ENCODE measurements at regions not wholly inside any gene's neighbourhood (a gene's known extent, or its start where the extent isn't known, plus 50 kb on each side); places are given as distances from the start of the nearest gene placed in this dataset.

GRCh38 chr4:24666816-24667477 is 82.6 kb upstream of the DHX15 start:
- DNase-seq (ENCODE audit: low spot score in 2 of 2): no peak
- TF ChIP-seq POLR2AphosphoS5 (IDR thresholded peaks at IDR 0.05) (no peak), POLR2A (IDR thresholded peaks at IDR 0.05) (no peak), CTCF (IDR thresholded peaks at IDR 0.05) (no peak)
- peaks cover 0 to 8% of the 10 kb centered on the region in 2 donors for H3K4me1 ChIP-seq
- intact Hi-C loops (cut with DNase I; ENCODE audit: low total_unique reads): no loop called here
- H3K27me3 ChIP-seq: no peaks in the 10 kb centered on the region
- no peaks in the 10 kb centered on the region for H3K36me3 ChIP-seq
- no peak overlapping the region for H3K4me3 ChIP-seq
- H3K27ac ChIP-seq: no peak overlapping the region
- H3K9me3 ChIP-seq: no peaks in the 10 kb centered on the region

GRCh38 chr4:24668956-24669355 is 84.6 kb upstream of the DHX15 start:
- H3K4me1 ChIP-seq: peaks cover 0 to 8% of the 10 kb centered on the region in 2 donors
- H3K4me3 ChIP-seq: no peak overlapping the region
- H3K27me3 ChIP-seq: no peaks in the 10 kb centered on the region
- H3K27ac ChIP-seq: no peak overlapping the region
- no peaks in the 10 kb centered on the region for H3K36me3 ChIP-seq
- H3K9me3 ChIP-seq: no peaks in the 10 kb centered on the region
- TF ChIP-seq CTCF (IDR thresholded peaks at IDR 0.05) (no peak), POLR2A (IDR thresholded peaks at IDR 0.05) (no peak), POLR2AphosphoS5 (IDR thresholded peaks at IDR 0.05) (no peak)
- DNase-seq (ENCODE audit: low spot score in 2 of 2): no peak
- intact Hi-C loops (cut with DNase I; ENCODE audit: low total_unique reads): no loop called here

- intact Hi-C loops (cut with DNase I; ENCODE audit: low total_unique reads): no loop called here
- TF ChIP-seq CTCF (IDR thresholded peaks at IDR 0.05): no peak
- no peak for TF ChIP-seq POLR2AphosphoS5 (IDR thresholded peaks at IDR 0.05)
- TF ChIP-seq POLR2A (IDR thresholded peaks at IDR 0.05): no peak
- Histone ChIP-seq H3K9me3 (no peaks in the 10 kb centered on the region), H3K27me3 (no peaks in the 10 kb centered on the region), H3K4me1 (peaks cover 0 to 8% of the 10 kb centered on the region in 2 donors), H3K4me3 (no peak overlapping the region), H3K27ac (no peak overlapping the region), H3K36me3 (no peaks in the 10 kb centered on the region)
- no peak for DNase-seq (ENCODE audit: low spot score in 2 of 2)
These were observed 85.4 kb upstream of the DHX15 start for GRCh38 chr4:24669751-24670150.

GRCh38 chr4:24671849-24672248 is 87.5 kb upstream of the DHX15 start:
- intact Hi-C loops (cut with DNase I; ENCODE audit: low total_unique reads): no loop called here
- Histone ChIP-seq H3K36me3 (no peaks in the 10 kb centered on the region), H3K4me3 (no peak overlapping the region), H3K9me3 (peaks cover 3 to 7% of the 10 kb centered on the region in 2 donors), H3K27me3 (no peaks in the 10 kb centered on the region), H3K4me1 (no peaks in the 10 kb centered on the region), H3K27ac (no peak overlapping the region)
- TF ChIP-seq POLR2A (IDR thresholded peaks at IDR 0.05): no peak
- TF ChIP-seq POLR2AphosphoS5 (IDR thresholded peaks at IDR 0.05): no peak
- TF ChIP-seq CTCF (IDR thresholded peaks at IDR 0.05): no peak
- DNase-seq (ENCODE audit: low spot score in 2 of 2): no peak

- Histone ChIP-seq H3K4me3 (no peak overlapping the region), H3K27me3 (no peaks in the 10 kb centered on the region), H3K4me1 (no peaks in the 10 kb centered on the region), H3K36me3 (no peaks in the 10 kb centered on the region), H3K27ac (no peak overlapping the region), H3K9me3 (peaks cover 3 to 7% of the 10 kb centered on the region in 2 donors)
- no peak for TF ChIP-seq CTCF (IDR thresholded peaks at IDR 0.05)
- TF ChIP-seq POLR2A (IDR thresholded peaks at IDR 0.05): no peak
- no peak for TF ChIP-seq POLR2AphosphoS5 (IDR thresholded peaks at IDR 0.05)
- DNase-seq (ENCODE audit: low spot score in 2 of 2): no peak
- intact Hi-C loops (cut with DNase I; ENCODE audit: low total_unique reads): no loop called here
These were observed 88.5 kb upstream of the DHX15 start for GRCh38 chr4:24672880-24673279.
